ENCODE measurements at regions not wholly inside any gene's neighbourhood (a gene's known extent, or its start where the extent isn't known, plus 50 kb on each side); places are given as distances from the start of the nearest gene placed in this dataset.

GRCh38 chr1:239184561-239185244 is 201.7 kb upstream of the CHRM3 start:
- TF ChIP-seq CTCF (IDR thresholded peaks at IDR 0.05) (no peak), ZFX (IDR thresholded peaks at IDR 0.05; ENCODE audit: borderline replicate concordance) (no peak)

Measured in 22Rv1 (cell line).